Lower leg skin (tissue), 3 donors: ENCODE measurements at regions not wholly inside any gene's neighbourhood (a gene's known extent, or its start where the extent isn't known, plus 50 kb on each side); places are given as distances from the start of the nearest gene placed in this dataset.

Source experiments
- POLR2A ChIP-seq, 2 donors: fragments of 450-650 bp; IDR thresholded peaks; one replicate each; pipeline ENCODE4 v1.6.1; 2016 to 2017; ENCODE audit warnings: antibody characterized with exemption in 2 of 2, mild to moderate bottlenecking in 1 of 2, moderate library complexity in 1 of 2
- TF ChIP-seq, protein P1 (sequence below), 3 donors: fragments of 450-650 bp; IDR thresholded peaks; one replicate each; pipeline ENCODE4 v1.5.1; 2016; ENCODE audit warnings: antibody characterized with exemption in 3 of 3, mild to moderate bottlenecking in 3 of 3, moderate library complexity in 2 of 3

DNA sequence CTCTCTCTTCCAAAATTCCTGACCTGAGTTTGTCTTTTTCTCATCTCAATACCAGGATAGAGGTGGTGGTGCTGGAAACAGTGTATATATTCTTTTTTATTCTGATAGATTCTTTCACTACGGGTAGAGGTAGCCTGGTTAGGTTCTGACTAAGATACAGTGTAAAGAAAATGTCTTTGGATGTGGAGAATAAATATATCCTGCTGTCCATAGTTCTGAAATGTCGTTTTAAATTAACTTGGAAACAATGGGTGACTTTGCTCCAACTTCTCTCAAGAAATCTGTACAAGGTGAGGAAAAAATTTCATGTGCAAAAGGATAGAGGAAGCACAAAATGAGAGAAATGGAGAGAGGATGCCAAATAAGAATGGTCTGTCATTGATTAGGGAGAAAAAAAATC lies 546.1 kb downstream of the GBA3 start:
- TF ChIP-seq, protein P1, sequence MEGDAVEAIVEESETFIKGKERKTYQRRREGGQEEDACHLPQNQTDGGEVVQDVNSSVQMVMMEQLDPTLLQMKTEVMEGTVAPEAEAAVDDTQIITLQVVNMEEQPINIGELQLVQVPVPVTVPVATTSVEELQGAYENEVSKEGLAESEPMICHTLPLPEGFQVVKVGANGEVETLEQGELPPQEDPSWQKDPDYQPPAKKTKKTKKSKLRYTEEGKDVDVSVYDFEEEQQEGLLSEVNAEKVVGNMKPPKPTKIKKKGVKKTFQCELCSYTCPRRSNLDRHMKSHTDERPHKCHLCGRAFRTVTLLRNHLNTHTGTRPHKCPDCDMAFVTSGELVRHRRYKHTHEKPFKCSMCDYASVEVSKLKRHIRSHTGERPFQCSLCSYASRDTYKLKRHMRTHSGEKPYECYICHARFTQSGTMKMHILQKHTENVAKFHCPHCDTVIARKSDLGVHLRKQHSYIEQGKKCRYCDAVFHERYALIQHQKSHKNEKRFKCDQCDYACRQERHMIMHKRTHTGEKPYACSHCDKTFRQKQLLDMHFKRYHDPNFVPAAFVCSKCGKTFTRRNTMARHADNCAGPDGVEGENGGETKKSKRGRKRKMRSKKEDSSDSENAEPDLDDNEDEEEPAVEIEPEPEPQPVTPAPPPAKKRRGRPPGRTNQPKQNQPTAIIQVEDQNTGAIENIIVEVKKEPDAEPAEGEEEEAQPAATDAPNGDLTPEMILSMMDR (IDR thresholded peaks at IDR 0.05) = no peak
- no peak for TF ChIP-seq POLR2A (IDR thresholded peaks at IDR 0.05)
